IMR-90 (cell line): ENCODE measurements at regions not wholly inside any gene's neighbourhood (a gene's known extent, or its start where the extent isn't known, plus 50 kb on each side); places are given as distances from the start of the nearest gene placed in this dataset.
A peak's percentile ranks its signal among the peaks of the same experiment; 100 is the strongest.

Experiments
- ATAC-seq: fragments of 200-7000 bp; cut with Tn5 transposase; 2 replicates; pipeline ENCODE4 v1.9.1; 2020; ENCODE audit warnings: low read depth, mild to moderate bottlenecking, moderate library complexity
- BruUV-seq: library from RNA; stranded (reverse); fragments of 400-500 nt; replicated peaks from 2 replicates; lab custom pipeline; 2021; lab: Mats Ljungman, UMichigan
- CTCF ChIA-PET: fragments of 300-600 bp; formaldehyde crosslinking; extraction: SDS; loops from one replicate; lab custom pipeline; 2021; ENCODE audit warnings: antibody characterized with exemption; lab: Yijun Ruan, JAX
- POLR2A ChIA-PET: fragments of 300-600 bp; sonication (Branson Sonifier 250); formaldehyde crosslinking; loops from one replicate; lab custom pipeline; 2022; ENCODE audit warnings: antibody characterized with exemption; ENCODE audit not compliant: unreplicated experiment; lab: Charles Lee
- DNase-seq: peaks from one replicate; pipeline ENCODE4 v3.0.0; 2013
- H2AFZ ChIP-seq: replicated peaks from 2 replicates; pipeline ENCODE3; 2013; ENCODE audit warnings: low read length, mild to moderate bottlenecking; ENCODE audit not compliant: poor library complexity
- H2AK5ac ChIP-seq: 2 replicates; pipeline ENCODE4 v1.6.1; 2013; ENCODE audit warnings: low read depth, low read length, inconsistent platforms
- H2AK9ac ChIP-seq: replicated peaks from 2 replicates; pipeline ENCODE3; 2013; ENCODE audit warnings: mild to moderate bottlenecking, low read depth, low read length, moderate library complexity; ENCODE audit not compliant: poor library complexity
- H2BK120ac ChIP-seq: 2 replicates; pipeline ENCODE4 v1.6.1; 2013; ENCODE audit warnings: low read depth, low read length, inconsistent platforms
- H2BK15ac ChIP-seq: 3 replicates; pipeline ENCODE4 v1.6.1; 2013; ENCODE audit warnings: low read depth, low read length, inconsistent platforms
- H2BK20ac ChIP-seq: 2 replicates; pipeline ENCODE4 v1.6.1; 2013; ENCODE audit warnings: low read depth, mild to moderate bottlenecking, inconsistent platforms, low read length, moderate library complexity
- H2BK5ac ChIP-seq: 2 replicates; pipeline ENCODE4 v1.6.1; 2013; ENCODE audit warnings: mild to moderate bottlenecking, low read depth, low read length, inconsistent platforms; ENCODE audit not compliant: poor library complexity, severe bottlenecking
- H3K14ac ChIP-seq: replicated peaks from 2 replicates; pipeline ENCODE4 v1.6.1; 2013; ENCODE audit warnings: low read depth, low read length, inconsistent platforms
- H3K18ac ChIP-seq: 2 replicates; pipeline ENCODE4 v1.6.1; 2013; ENCODE audit warnings: low read depth, low read length, control low read depth
- H3K23ac ChIP-seq: 2 replicates; pipeline ENCODE4 v1.6.1; 2013; ENCODE audit warnings: low read depth, low read length, inconsistent platforms
- H3K27ac ChIP-seq: 2 replicates; pipeline ENCODE4 v1.5.1; 2013; ENCODE audit warnings: mild to moderate bottlenecking, control low read depth, low read length; ENCODE audit not compliant: insufficient read depth
- H3K27me3 ChIP-seq: 2 replicates; pipeline ENCODE4 v1.6.1; 2013; ENCODE audit warnings: low read length; ENCODE audit not compliant: control insufficient read depth, insufficient read depth
- H3K36me3 ChIP-seq: 2 replicates; pipeline ENCODE4 v1.6.1; 2013; ENCODE audit warnings: low read length, mixed read lengths; ENCODE audit not compliant: control insufficient read depth, insufficient read depth
- H3K4ac ChIP-seq: 2 replicates; pipeline ENCODE4 v1.6.1; 2013; ENCODE audit warnings: low read depth, low read length, inconsistent platforms
- H3K4me1 ChIP-seq: 2 replicates; pipeline ENCODE4 v1.6.1; 2013; ENCODE audit warnings: low read length, mixed read lengths; ENCODE audit not compliant: control insufficient read depth, insufficient read depth
- H3K4me2 ChIP-seq: 2 replicates; pipeline ENCODE4 v1.6.1; 2013; ENCODE audit warnings: low read depth, mild to moderate bottlenecking, control low read depth, low read length, moderate library complexity
- H3K4me3 ChIP-seq: 2 replicates; pipeline ENCODE4 v1.5.1; 2013; ENCODE audit warnings: low read depth, mild to moderate bottlenecking, control low read depth, low read length, moderate library complexity; ENCODE audit not compliant: insufficient read depth
- H3K56ac ChIP-seq: 2 replicates; pipeline ENCODE4 v1.6.1; 2013; ENCODE audit warnings: low read length, inconsistent platforms; ENCODE audit not compliant: insufficient read depth; ENCODE audit errors: extremely low read depth
- H3K79me1 ChIP-seq, 2 experiments: 2 replicates each; pipeline ENCODE4 v1.6.1; 2013; ENCODE audit warnings: low read length in 2 of 2, inconsistent platforms in 1 of 2, low read depth in 1 of 2
- H3K9ac ChIP-seq: 2 replicates; pipeline ENCODE4 v1.6.1; 2013; ENCODE audit warnings: low read depth, low read length, control low read depth
- H3K9me1 ChIP-seq: 2 replicates; pipeline ENCODE4 v1.6.1; 2013; ENCODE audit warnings: low read length, inconsistent platforms; ENCODE audit not compliant: insufficient read depth
- H3K9me3 ChIP-seq: 2 replicates; pipeline ENCODE4 v1.6.1; 2013; ENCODE audit warnings: low read length; ENCODE audit not compliant: control insufficient read depth, insufficient read depth
- H4K20me1 ChIP-seq: 2 replicates; pipeline ENCODE4 v1.6.1; 2013; ENCODE audit warnings: low read length, inconsistent platforms; ENCODE audit not compliant: insufficient read depth
- H4K5ac ChIP-seq: 2 replicates; pipeline ENCODE4 v1.6.1; 2013; ENCODE audit warnings: mild to moderate bottlenecking, low read depth, low read length, control low read depth
- H4K8ac ChIP-seq, 2 experiments: 2 replicates each; pipeline ENCODE4 v1.6.1; 2013; ENCODE audit warnings: low read depth in 2 of 2, low read length in 2 of 2, control low read depth in 1 of 2, inconsistent platforms in 1 of 2
- H4K91ac ChIP-seq: 2 replicates; pipeline ENCODE4 v1.6.1; 2013; ENCODE audit warnings: low read depth, low read length, inconsistent platforms; ENCODE audit not compliant: insufficient read depth
- BHLHE40 ChIP-seq: fragments of 150-350 bp; IDR thresholded peaks from 2 replicates; pipeline ENCODE4 v1.6.1; 2016; ENCODE audit warnings: mild to moderate bottlenecking, low read depth, low read length
- CEBPB ChIP-seq: IDR thresholded peaks from 2 replicates; pipeline ENCODE4 v1.6.1; 2012; ENCODE audit warnings: low read depth, low read length, improper control_type of control experiment
- CHD1 ChIP-seq: IDR thresholded peaks from 2 replicates; pipeline ENCODE4 v1.6.1; 2012; ENCODE audit warnings: low read depth, low read length, improper control_type of control experiment
- CTCF ChIP-seq: conservative IDR thresholded peaks from 2 replicates; pipeline ENCODE4 v1.5.1; 2012; ENCODE audit warnings: mild to moderate bottlenecking, low read depth, low read length, improper control_type of control experiment
- ELK1 ChIP-seq: fragments of 150-350 bp; IDR thresholded peaks from 2 replicates; pipeline ENCODE4 v1.6.1; 2016; ENCODE audit warnings: low read depth, mild to moderate bottlenecking, low read length, moderate library complexity, borderline replicate concordance
- FOS ChIP-seq: fragments of 150-350 bp; IDR thresholded peaks from 2 replicates; pipeline ENCODE4 v1.6.1; 2016; ENCODE audit warnings: low read depth, low read length
- MAFK ChIP-seq: IDR thresholded peaks from 2 replicates; pipeline ENCODE4 v1.6.1; 2012; ENCODE audit warnings: low read depth, low read length, improper control_type of control experiment
- MAZ ChIP-seq: IDR thresholded peaks from 2 replicates; pipeline ENCODE4 v1.6.1; 2012; ENCODE audit warnings: low read depth, mild to moderate bottlenecking, low read length, improper control_type of control experiment, moderate library complexity, borderline replicate concordance
- MXI1 ChIP-seq: IDR thresholded peaks from 2 replicates; pipeline ENCODE4 v1.6.1; 2012; ENCODE audit warnings: low read depth, mild to moderate bottlenecking, low read length, moderate library complexity, borderline replicate concordance
- NFE2L2 ChIP-seq: fragments of 150-350 bp; IDR thresholded peaks from 2 replicates; pipeline ENCODE4 v1.6.1; 2016; ENCODE audit warnings: low read depth, mild to moderate bottlenecking, low read length
- POLR2A ChIP-seq: IDR thresholded peaks from 2 replicates; pipeline ENCODE4 v1.6.1; 2012; ENCODE audit warnings: mild to moderate bottlenecking, low read depth, low read length
- RAD21 ChIP-seq: IDR thresholded peaks from 2 replicates; pipeline ENCODE4 v1.6.1; 2012; ENCODE audit warnings: low read length, improper control_type of control experiment
- RCOR1 ChIP-seq: IDR thresholded peaks from 2 replicates; pipeline ENCODE4 v1.6.1; 2012; ENCODE audit warnings: mild to moderate bottlenecking, low read length, improper control_type of control experiment; ENCODE audit not compliant: insufficient replicate concordance
- RFX5 ChIP-seq: IDR thresholded peaks from 2 replicates; pipeline ENCODE4 v1.8.0; 2012; ENCODE audit warnings: low read depth, mild to moderate bottlenecking, low read length, moderate library complexity
- SMC3 ChIP-seq: fragments of 150-350 bp; IDR thresholded peaks from 2 replicates; pipeline ENCODE4 v1.6.1; 2016; ENCODE audit warnings: low read depth, mild to moderate bottlenecking, antibody characterized with exemption, low read length, moderate library complexity
- USF2 ChIP-seq: fragments of 150-350 bp; IDR thresholded peaks from 2 replicates; pipeline ENCODE4 v1.6.1; 2017; ENCODE audit warnings: mild to moderate bottlenecking, antibody characterized with exemption, low read length, low read depth
- WGBS, 2 experiments: methylation state at CpG; one replicate each; pipeline versions ENCODE4 v1.1.5 to v1.1.7; 2013; ENCODE audit warnings: missing lambda C conversion rate in 2 of 2; ENCODE audit not compliant: insufficient read length in 1 of 2; ENCODE audit errors: extremely low coverage in 2 of 2; 5-methylcytosine and 5-hydroxymethylcytosine counted together
- dilution Hi-C: fragments of 300-500 bp; cut with HindIII; formaldehyde crosslinking; loops from one replicate; pipeline ENCODE4 v1.14.3; 2018; ENCODE audit warnings: low sequenced_read_pairs; ENCODE audit not compliant: unreplicated experiment
- in situ Hi-C: fragments of 300-500 bp; cut with MboI; formaldehyde crosslinking; loops from 3 replicates; pipeline ENCODE4 v1.14.3; 2019; ENCODE audit warnings: low sequenced_read_pairs, inconsistent platforms, mixed read lengths
- intact Hi-C: fragments of 100-400 bp; cut with micrococcal nuclease; formaldehyde crosslinking; loops from 2 replicates; pipeline ENCODE4 v1.10.0; 2022

- Histone ChIP-seq H3K4me1 (peaks cover 14% of the 10 kb centered on the region), H3K4me2 (no peak overlapping the region; the same call in 1 of the 2 replicates)
Measured at GRCh38 chr20:4471221-4471620, 215.0 kb upstream of the PRNP start.

More at GRCh38 chr20:4471221-4471620, 215.0 kb upstream of the PRNP start:
- DNase-seq (peak; percentile 28), ATAC-seq (no peak; the same call in 1 of the 2 replicates)
- dilution Hi-C loops, result no loop called here
- POLR2A ChIA-PET, result no interaction called here
- Histone ChIP-seq H2BK20ac (peak overlapping the region; percentile 97), H2AFZ (peak overlapping the region; percentile 72), H2AK5ac (peak overlapping the region; percentile 90), H3K56ac (no peak overlapping the region), H3K27ac (no peak overlapping the region), H4K91ac (peak overlapping the region; percentile 65; the same call in 1 of the 2 replicates), H4K20me1 (no peaks in the 10 kb centered on the region), H3K36me3 (no peaks in the 10 kb centered on the region), H3K23ac (peak overlapping the region; percentile 84), H3K4ac (peak overlapping the region; percentile 91), H4K8ac (peak overlapping the region in 1 of 2 experiments; percentile 76; a peak in 2 of 4 replicates), H4K5ac (peak overlapping the region; percentile 81; the same call in 1 of the 2 replicates), H3K9me3 (no peaks in the 10 kb centered on the region), H2BK15ac (peak overlapping the region; percentile 91; the same call in 2 of the 3 replicates), H2BK120ac (peak overlapping the region; percentile 95), H3K18ac (peak overlapping the region; percentile 87; the same call in 1 of the 2 replicates), H3K14ac (peak overlapping the region; percentile 93), H2AK9ac (no peak overlapping the region), H3K27me3 (no peaks in the 10 kb centered on the region), H3K4me3 (no peak overlapping the region), H2BK5ac (peak overlapping the region; percentile 81), H3K9ac (no peak overlapping the region), H3K9me1 (peaks cover 11% of the 10 kb centered on the region), H3K79me1 (0 out of 4 replicates have a peak, but pooled peaks cover 0 to 4% of the 10 kb centered on the region in 2 experiments)
- 100% methylated on average over 2 of the region's 4 CpGs; no CpG with 5 or more reads in 1 of the 2 experiments for WGBS, 2 experiments
- intact Hi-C loops, result no loop called here
- in situ Hi-C loops, result no loop called here
- no TSS peak for BruUV-seq
- no peak for TF ChIP-seq BHLHE40
- no peak for TF ChIP-seq MAZ
- no peak for TF ChIP-seq MXI1
- TF ChIP-seq MAFK, result no peak
- no peak for TF ChIP-seq SMC3
- no peak for TF ChIP-seq ELK1
- no peak for TF ChIP-seq NFE2L2
- TF ChIP-seq CTCF, result no peak
- TF ChIP-seq FOS, result no peak
- TF ChIP-seq RCOR1, result no peak
- no peak for TF ChIP-seq USF2
- TF ChIP-seq RFX5, result no peak
- no peak for TF ChIP-seq CHD1
- TF ChIP-seq CEBPB, result no peak
- no peak for TF ChIP-seq POLR2A
- no peak for TF ChIP-seq RAD21
- CTCF ChIA-PET, result no interaction called here
